Hepatocyte (in vitro differentiated cells): ENCODE measurements at regions not wholly inside any gene's neighbourhood (a gene's known extent, or its start where the extent isn't known, plus 50 kb on each side); places are given as distances from the start of the nearest gene placed in this dataset.
A peak's percentile ranks its signal among the peaks of the same experiment; 100 is the strongest.

ENCODE experiments used
- DNase-seq: peaks from one replicate; pipeline ENCODE4 v3.0.0-alpha.2; 2016; ENCODE audit warnings: low spot score
- H2AFZ ChIP-seq: fragments of 200-600 bp; sonication (generic); 2 replicates; pipeline ENCODE4 v1.6.0; 2016; ENCODE audit warnings: antibody characterized with exemption, mild to moderate bottlenecking
- H3K27ac ChIP-seq: fragments of 200-600 bp; sonication (generic); 2 replicates; pipeline ENCODE4 v1.5.1; 2016; ENCODE audit warnings: mild to moderate bottlenecking
- H3K27me3 ChIP-seq: fragments of 200-600 bp; sonication (generic); 2 replicates; pipeline ENCODE4 v1.6.1; 2016
- H3K36me3 ChIP-seq: fragments of 200-600 bp; sonication (generic); replicated peaks from 2 replicates; pipeline ENCODE4 v1.5.1; 2016; ENCODE audit warnings: low read depth; ENCODE audit not compliant: insufficient read depth
- H3K4me1 ChIP-seq: fragments of 200-600 bp; sonication (generic); 2 replicates; pipeline ENCODE4 v1.5.1; 2016; ENCODE audit warnings: mild to moderate bottlenecking, moderate library complexity; ENCODE audit not compliant: insufficient read depth
- H3K4me2 ChIP-seq: fragments of 200-600 bp; sonication (generic); 2 replicates; pipeline ENCODE4 v1.6.0; 2016
- H3K4me3 ChIP-seq: fragments of 200-600 bp; sonication (generic); 2 replicates; pipeline ENCODE4 v1.5.1; 2016; ENCODE audit warnings: mild to moderate bottlenecking
- H3K79me2 ChIP-seq: fragments of 200-600 bp; sonication (generic); 2 replicates; pipeline ENCODE4 v1.6.0; 2017; ENCODE audit warnings: mild to moderate bottlenecking
- H3K9me2 ChIP-seq: fragments of 200-600 bp; sonication (generic); replicated peaks from 2 replicates; pipeline ENCODE4 v1.6.0; 2017; ENCODE audit warnings: mild to moderate bottlenecking; ENCODE audit not compliant: insufficient read depth
- H3K9me3 ChIP-seq: fragments of 200-600 bp; sonication (generic); 2 replicates; pipeline ENCODE4 v1.5.1; 2016; ENCODE audit warnings: low read depth, mild to moderate bottlenecking
- H4K20me1 ChIP-seq: fragments of 200-600 bp; sonication (generic); 2 replicates; pipeline ENCODE4 v1.6.0; 2016; ENCODE audit warnings: mild to moderate bottlenecking; ENCODE audit not compliant: insufficient read depth, poor library complexity, severe bottlenecking
- EZH2 ChIP-seq: fragments of 200-600 bp; sonication (generic); IDR thresholded peaks from 2 replicates; pipeline ENCODE4 v1.6.1; 2016; ENCODE audit warnings: antibody characterized with exemption, mild to moderate bottlenecking, borderline replicate concordance
- EZH2phosphoT487 ChIP-seq: fragments of 200-600 bp; sonication (generic); IDR thresholded peaks from one replicate; pipeline ENCODE4 v1.6.1; 2018; ENCODE audit warnings: antibody characterized with exemption, mild to moderate bottlenecking, low read depth, moderate library complexity; ENCODE audit not compliant: unreplicated experiment, severe bottlenecking
- WGBS: methylation state at CpG from one replicate; pipeline ENCODE4 v1.1.6; 2016; ENCODE audit warnings: low lambda C conversion rate; ENCODE audit errors: missing lambda C conversion rate; 5-methylcytosine and 5-hydroxymethylcytosine counted together
- TF ChIP-seq, protein P1 (sequence below): fragments of 200-600 bp; sonication (generic); IDR thresholded peaks from 2 replicates; pipeline ENCODE4 v1.5.1; 2016; ENCODE audit warnings: antibody characterized with exemption, mild to moderate bottlenecking; ENCODE audit not compliant: poor library complexity

DNA sequence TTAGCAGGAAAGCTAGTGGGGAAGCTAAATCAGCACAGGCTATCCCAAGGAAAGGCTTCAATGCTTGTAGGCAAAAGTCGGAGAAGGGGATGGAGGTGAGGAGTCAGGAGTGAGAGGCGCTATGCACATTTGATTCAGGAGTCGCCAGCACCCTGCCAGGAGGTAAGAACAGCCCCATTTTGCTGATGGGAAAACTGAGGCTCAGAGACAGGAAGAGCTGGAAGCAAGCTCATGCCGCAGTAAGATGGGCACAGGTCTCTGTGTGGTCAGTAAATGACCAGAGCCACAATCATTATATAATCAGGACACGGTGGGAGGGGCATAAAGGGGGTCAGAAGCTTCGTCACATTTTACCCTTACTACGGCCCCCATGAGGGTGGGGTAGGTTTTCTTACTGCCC, 504.4 kb downstream of the MN1 start:
- Histone ChIP-seq H3K9me2 (no peaks in the 10 kb centered on the region), H3K4me3 (no peak overlapping the region), H3K4me1 (no peaks in the 10 kb centered on the region), H4K20me1 (no peaks in the 10 kb centered on the region), H2AFZ (no peak overlapping the region), H3K27me3 (peaks cover 40% of the 10 kb centered on the region), H3K79me2 (no peaks in the 10 kb centered on the region), H3K4me2 (no peak overlapping the region), H3K27ac (no peak overlapping the region), H3K9me3 (no peaks in the 10 kb centered on the region), H3K36me3 (no peaks in the 10 kb centered on the region)
- TF ChIP-seq EZH2phosphoT487 (no peak), EZH2 (no peak)
- TF ChIP-seq, protein P1, sequence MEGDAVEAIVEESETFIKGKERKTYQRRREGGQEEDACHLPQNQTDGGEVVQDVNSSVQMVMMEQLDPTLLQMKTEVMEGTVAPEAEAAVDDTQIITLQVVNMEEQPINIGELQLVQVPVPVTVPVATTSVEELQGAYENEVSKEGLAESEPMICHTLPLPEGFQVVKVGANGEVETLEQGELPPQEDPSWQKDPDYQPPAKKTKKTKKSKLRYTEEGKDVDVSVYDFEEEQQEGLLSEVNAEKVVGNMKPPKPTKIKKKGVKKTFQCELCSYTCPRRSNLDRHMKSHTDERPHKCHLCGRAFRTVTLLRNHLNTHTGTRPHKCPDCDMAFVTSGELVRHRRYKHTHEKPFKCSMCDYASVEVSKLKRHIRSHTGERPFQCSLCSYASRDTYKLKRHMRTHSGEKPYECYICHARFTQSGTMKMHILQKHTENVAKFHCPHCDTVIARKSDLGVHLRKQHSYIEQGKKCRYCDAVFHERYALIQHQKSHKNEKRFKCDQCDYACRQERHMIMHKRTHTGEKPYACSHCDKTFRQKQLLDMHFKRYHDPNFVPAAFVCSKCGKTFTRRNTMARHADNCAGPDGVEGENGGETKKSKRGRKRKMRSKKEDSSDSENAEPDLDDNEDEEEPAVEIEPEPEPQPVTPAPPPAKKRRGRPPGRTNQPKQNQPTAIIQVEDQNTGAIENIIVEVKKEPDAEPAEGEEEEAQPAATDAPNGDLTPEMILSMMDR: no peak
- WGBS: 95% methylated on average over 7 of the region's 7 CpGs
- no peak for DNase-seq

DNA sequence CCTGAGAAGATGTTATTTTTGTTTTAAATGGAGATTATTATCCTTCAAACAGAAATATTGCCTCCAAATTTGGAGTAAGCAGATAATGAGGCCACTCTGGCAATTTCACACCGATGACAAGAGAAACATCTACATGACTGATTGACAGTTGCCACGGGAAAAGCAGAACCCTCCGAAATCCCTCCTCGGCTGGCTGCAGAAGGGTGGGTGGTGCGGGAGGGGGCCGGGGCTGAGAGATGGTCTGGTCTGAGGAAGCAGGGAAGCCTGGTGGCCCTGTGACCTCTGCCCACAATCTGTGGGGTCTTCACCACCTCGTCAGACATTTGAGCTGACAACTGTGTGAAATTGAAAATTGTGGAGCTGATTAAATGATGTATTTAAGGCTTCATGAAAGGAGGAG, 503.2 kb downstream of the MN1 start:
- no peaks in the 10 kb centered on the region for H3K9me3 ChIP-seq
- no peak overlapping the region for H3K4me3 ChIP-seq
- H3K36me3 ChIP-seq: no peaks in the 10 kb centered on the region
- no peaks in the 10 kb centered on the region for H3K79me2 ChIP-seq
- peaks cover 40% of the 10 kb centered on the region for H3K27me3 ChIP-seq
- no peak overlapping the region for H3K4me2 ChIP-seq
- H3K4me1 ChIP-seq: no peaks in the 10 kb centered on the region
- no peak overlapping the region for H3K27ac ChIP-seq
- 59% methylated on average over 7 of the region's 7 CpGs for WGBS
- H2AFZ ChIP-seq: no peak overlapping the region
- TF ChIP-seq EZH2 (no peak), EZH2phosphoT487 (no peak)
- TF ChIP-seq, protein P1: no peak
- H3K9me2 ChIP-seq: no peaks in the 10 kb centered on the region
- no peaks in the 10 kb centered on the region for H4K20me1 ChIP-seq
- no peak for DNase-seq

DNA sequence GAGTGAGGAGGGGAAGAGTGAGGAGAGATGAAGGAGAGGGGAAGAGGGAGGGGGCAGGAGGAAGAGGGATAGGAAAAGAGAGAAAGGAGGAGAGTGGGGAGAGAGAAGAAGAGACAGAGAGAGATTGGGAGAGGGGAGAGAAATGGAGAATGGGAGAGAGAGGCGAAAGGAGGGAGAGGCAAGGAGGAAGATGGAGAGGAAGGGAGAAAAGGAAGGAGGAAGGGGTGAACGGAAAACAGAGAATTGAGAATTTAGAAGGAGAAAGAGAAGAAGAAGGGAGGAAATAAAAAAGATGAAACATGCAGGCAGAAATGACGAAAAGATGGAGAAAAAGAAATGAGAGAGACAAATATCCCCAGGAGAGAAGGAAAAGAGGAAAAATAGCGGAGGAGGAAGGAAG, 502.8 kb downstream of the MN1 start:
- H3K27me3 ChIP-seq: peaks cover 40% of the 10 kb centered on the region
- no peaks in the 10 kb centered on the region for H3K9me3 ChIP-seq
- no peaks in the 10 kb centered on the region for H3K4me1 ChIP-seq
- peak overlapping the region; percentile 71 for H3K4me2 ChIP-seq
- H3K4me3 ChIP-seq: no peak overlapping the region
- TF ChIP-seq EZH2: no peak
- TF ChIP-seq, protein P1: no peak
- no peak for TF ChIP-seq EZH2phosphoT487
- DNase-seq: no peak
- whole genome bisulfite sequencing: 90% methylated on average over 3 of the region's 4 CpGs
- no peak overlapping the region for H3K27ac ChIP-seq
- H3K79me2 ChIP-seq: no peaks in the 10 kb centered on the region
- no peaks in the 10 kb centered on the region for H3K36me3 ChIP-seq
- no peaks in the 10 kb centered on the region for H3K9me2 ChIP-seq
- no peaks in the 10 kb centered on the region for H4K20me1 ChIP-seq
- H2AFZ ChIP-seq: peak overlapping the region; percentile 15
